GF-D8 (cell line): ENCODE measurements at regions not wholly inside any gene's neighbourhood (a gene's known extent, or its start where the extent isn't known, plus 50 kb on each side); places are given as distances from the start of the nearest gene placed in this dataset.
"Not testable (repeated sequence)": the region's sequence is repeated elsewhere in the genome, so short reads cannot be mapped to it uniquely, and the experiment has no call there.

Source experiments
- DNase-seq: peaks from one replicate; lab custom pipeline; 2025; lab: John Stamatoyannopoulos, UW

GRCh38 chr13:37995092-37995491 lies 125.5 kb upstream of the TRPC4 start:
- DNase-seq = no peak

- DNase-seq = no peak
These were observed 117.2 kb upstream of the TRPC4 start for GRCh38 chr13:37986811-37987210.

DNA sequence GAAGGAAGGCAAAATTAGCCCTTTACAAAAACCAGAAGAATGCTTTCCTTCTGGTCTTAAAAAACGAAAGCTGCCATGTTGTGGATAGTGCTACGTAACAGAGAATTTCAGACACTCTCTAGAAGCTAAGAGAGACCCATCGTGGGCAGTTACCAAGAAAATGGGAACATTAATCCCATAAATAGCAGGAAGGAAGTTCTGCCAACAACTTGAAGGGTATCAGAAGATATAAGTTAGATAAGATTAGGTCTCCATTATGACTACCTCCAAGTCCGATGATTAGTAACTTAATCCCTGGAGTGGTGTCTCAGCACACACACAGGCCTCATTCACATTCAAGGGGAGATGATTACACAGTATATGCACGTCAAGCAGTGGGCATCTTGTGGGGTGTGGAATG lies 115.7 kb upstream of the TRPC4 start:
- DNase-seq = no peak

- no peak for DNase-seq
These were observed 114.8 kb upstream of the TRPC4 start for GRCh38 chr13:37984357-37984756.

DNA sequence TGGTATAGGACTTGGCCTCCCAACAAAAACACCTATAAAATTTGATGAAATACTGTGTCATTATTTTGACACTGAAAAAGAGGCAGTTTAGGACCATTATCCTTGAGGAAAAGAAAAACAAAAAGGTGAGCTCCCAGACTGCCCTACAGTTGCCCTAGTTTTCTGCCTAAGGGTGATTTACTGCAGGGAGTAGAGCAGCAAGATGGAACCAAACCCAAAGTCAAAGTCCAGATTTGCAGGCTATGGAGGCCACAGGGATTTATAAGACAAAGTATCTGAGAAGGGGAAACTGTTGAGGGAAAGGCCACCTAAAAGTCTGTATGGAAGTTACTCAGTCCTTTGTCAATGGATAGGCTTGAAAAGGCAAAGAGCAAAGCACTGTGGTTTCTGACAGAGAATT lies 112.4 kb upstream of the TRPC4 start:
- no peak for DNase-seq

- no peak for DNase-seq
These were observed 109.1 kb upstream of the TRPC4 start for GRCh38 chr13:37978680-37979079.

DNA sequence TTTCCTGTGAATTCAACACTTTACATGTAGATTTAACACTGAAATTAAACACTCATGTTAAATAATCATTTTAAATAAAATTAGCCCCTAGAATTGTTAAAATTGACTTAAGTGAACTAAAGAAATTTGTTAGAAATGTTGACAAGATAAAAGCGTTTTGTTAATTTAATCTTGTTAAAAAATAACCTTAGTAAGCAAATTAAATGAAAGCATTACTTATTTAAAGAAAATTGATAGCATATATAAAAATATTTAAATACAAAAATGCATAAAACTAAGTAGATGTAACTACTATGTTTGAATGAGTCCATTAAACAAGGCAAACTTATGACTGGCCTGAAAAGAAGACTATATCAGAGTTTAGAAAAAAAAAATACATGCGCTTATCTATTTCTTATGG lies 99.0 kb upstream of the TRPC4 start:
- DNase-seq = no peak

DNA sequence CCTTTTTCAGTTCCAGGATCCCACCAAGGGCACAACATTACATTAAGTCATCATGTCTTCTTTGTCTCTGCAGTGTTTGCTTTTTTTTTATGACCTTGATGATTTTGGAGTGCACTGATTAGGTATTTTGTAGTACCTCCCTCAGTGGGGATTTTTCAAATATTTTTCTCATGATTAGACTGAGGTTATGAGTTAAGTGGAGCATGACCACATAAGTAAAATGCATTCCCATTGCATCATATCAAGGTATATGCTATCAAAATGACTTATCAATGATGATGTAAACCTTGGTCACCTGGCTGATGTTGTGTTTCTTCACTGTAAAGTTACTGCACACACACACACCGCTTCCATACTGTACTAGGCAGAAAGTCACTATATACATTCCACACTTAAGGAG lies 96.7 kb upstream of the TRPC4 start:
- DNase-seq = no peak

- no peak for DNase-seq
These were observed 90.9 kb upstream of the TRPC4 start for GRCh38 chr13:37960427-37960826.

GRCh38 chr13:37959284-37959683 lies 89.7 kb upstream of the TRPC4 start:
- DNase-seq = no peak

DNA sequence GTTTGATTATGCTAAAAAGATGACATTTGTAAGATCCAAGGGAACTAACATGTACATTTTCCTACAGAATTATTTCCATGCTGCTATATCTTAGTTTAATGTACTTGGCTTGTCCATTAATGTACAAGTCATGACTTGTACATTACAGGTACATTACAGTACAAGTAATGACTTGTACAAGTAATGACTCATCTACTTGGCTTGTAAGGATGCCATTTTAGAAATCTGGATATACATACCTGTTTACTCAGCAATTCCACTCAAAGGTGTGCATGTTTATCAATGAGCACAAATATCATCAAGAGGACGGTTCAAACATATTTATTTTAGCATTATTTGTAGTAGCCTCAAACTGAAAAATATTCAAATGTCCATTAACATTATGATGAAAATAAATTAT lies 87.0 kb upstream of the TRPC4 start:
- no peak for DNase-seq

GRCh38 chr13:37954597-37954996 lies 85.0 kb upstream of the TRPC4 start:
- not testable (repeated sequence) for DNase-seq

- no peak for DNase-seq
These were observed 84.6 kb upstream of the TRPC4 start for GRCh38 chr13:37954191-37954590.

DNA sequence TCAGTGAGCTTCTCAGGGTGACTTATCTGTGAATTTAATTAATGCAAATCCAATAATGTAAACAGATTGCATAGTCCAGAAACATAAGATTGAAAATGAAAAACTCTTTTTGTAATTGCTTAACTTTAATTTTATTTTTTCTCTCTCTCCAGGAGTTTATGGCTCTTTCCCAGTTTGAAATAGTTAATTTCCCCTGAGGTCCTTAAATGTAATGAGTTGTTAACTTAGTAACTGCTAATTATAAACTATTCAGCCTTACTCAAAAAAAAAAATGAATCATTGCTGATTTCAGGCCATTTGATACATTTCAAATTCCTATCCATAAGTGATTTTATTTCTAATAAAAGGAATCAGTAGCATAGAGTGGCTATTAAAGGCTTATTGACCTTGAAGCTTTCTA lies 84.1 kb upstream of the TRPC4 start:
- no peak for DNase-seq

GRCh38 chr13:37950016-37950415 lies 80.4 kb upstream of the TRPC4 start:
- no peak for DNase-seq

GRCh38 chr13:37947419-37948140 lies 78.0 kb upstream of the TRPC4 start:
- DNase-seq = no peak

DNA sequence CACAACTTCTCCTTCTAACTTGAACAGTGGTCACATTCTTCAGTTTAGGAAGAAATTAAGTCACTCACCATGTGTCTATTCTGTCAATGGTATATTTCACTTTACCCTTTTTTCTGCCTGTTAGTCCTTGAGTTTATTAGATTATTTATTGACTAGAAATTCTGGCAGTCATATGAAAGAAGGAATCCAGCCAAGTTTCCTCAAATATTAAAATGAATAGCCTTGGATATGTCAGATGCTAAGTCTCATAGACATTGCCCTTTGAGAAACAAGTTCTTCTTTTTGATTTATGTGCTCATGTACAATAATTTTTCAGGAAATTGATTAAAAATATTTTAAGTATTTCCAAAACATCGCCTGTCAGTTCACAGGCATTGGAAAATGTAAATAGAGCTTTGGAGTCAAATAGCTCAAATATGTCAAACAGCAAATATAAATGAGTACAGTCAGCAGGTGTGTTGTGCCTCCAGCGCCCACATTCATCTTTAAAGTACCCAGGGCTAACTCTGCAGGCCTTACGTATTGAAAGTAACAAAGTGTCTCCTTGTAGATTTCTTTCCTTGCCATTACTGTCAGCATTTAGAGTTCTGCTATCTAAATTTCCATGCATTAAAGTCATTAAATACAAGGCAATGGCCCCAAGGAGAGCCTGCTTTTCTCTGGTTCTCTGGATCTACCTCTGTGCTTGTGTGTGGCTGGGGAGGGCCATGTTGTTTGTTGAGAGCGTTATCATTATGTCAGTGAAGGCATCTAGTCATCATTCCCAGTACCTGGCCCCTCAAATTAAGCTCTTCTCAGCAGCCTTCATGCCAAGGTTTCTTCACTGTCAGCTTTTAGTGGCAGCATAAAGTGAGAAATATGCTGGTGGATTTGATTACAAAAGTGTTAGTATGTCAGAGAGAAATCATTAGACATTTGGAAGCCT lies 76.3 kb upstream of the TRPC4 start:
- no peak for DNase-seq

DNA sequence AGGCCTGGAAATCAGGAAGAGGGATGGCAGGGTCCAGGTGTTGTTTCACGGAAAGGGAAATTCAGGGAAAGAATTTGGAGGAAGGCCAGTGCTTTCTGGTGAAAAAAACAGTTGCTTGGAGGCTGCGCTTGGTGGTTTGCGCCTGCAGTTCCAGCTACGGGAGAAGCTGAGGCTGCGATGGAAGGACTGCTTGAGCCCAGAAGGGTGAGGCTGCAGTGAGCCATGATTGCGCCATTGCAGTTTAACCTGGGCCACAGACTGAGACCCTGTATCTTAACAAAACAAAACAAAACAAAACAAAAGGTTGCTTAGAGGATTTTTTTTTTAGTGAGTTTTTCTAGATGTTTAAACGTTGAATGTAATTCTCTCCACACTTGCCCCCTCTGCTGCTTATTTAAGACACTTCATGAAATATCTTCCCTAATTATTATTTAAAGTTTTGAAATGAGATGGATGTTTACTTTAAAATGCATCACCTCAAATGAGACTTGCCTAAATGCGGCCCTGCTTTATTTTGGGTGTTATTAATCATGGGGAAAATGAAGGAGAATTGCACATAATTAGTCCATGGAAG lies 75.4 kb upstream of the TRPC4 start:
- no peak for DNase-seq

- DNase-seq = no peak
These were observed 74.7 kb upstream of the TRPC4 start for GRCh38 chr13:37944081-37944868.

DNA sequence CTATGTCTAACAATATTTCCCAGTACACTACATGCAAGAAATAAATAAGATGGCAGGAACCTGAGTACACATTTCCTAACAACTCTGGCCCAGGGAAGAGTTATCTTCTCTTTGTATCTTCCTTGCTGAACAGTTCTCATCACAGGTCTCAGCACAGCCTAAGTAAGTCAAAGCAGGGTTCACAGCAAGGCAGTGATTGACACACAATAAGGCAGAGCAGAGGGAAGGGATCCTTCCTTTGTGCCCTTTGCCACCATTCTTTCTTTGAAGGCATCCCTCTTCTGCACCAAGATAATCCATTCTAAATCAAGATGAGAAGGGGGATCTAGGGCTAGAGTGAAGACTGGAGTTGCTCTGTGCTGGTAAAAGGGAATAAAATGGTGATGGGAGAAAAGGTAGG lies 73.4 kb upstream of the TRPC4 start:
- no peak for DNase-seq

DNA sequence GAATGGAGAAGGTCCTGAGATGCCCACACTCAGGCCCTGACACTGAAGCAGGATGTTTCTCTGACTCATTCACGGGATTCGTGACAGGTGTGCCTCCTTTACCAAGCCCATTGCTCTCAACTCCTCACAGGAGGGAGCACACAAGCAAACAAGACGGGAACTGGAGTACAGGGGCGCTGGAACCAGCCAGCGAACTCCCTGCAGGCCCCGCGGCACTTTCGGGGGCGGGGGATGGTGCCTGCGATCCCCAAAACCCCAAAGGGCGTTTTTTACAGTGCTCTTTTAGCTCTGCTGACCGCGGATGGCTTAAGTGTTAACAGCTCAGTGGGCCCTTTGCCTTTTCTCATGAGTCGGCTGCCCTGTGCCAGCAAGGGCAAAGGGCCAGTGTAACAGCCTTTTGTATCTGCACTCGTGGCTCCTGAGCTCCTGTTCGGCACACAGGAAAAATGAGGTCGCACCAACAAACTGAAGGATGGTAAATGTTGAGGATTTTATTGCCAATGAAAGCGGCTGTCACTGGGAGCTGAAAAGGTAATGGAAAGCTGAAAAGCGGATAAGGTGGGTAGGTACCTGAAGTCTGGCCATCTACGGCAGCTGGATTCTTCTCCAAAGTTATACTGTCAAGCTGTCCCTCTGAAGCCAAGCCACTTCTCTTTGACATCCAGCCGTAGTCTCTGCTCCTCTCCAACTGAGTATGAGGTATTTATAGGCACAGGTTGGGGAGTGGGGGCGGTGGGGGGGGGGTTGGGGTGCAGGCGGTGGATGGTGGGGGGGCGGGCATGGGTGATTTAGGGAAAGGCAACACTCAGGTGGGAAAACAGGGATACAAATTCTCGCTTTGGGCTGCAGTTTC lies 65.0 kb upstream of the TRPC4 start:
- DNase-seq = no peak
